GM13977 (cell line): ENCODE measurements at regions not wholly inside any gene's neighbourhood (a gene's known extent, or its start where the extent isn't known, plus 50 kb on each side); places are given as distances from the start of the nearest gene placed in this dataset.

Experiments
- DNase-seq: peaks from one replicate; pipeline ENCODE4 v3.0.0; 2012; ENCODE audit warnings: low spot score
- CTCF ChIP-seq: IDR thresholded peaks from 2 replicates; pipeline ENCODE4 v1.5.1; 2012; ENCODE audit warnings: mild to moderate bottlenecking, control low read depth; ENCODE audit not compliant: insufficient read depth; ENCODE audit errors: extremely low read depth, missing control alignments
- in situ Hi-C: fragments of 300-500 bp; cut with MboI; formaldehyde crosslinking; loops from one replicate; pipeline ENCODE4 v1.12.0; 2022; ENCODE audit warnings: low sequenced_read_pairs, low pct_unique_long_range_greater_than_20kb, mixed read lengths, inconsistent platforms; ENCODE audit not compliant: unreplicated experiment

- TF ChIP-seq CTCF, result no peak
- in situ Hi-C loops, result no loop called here
- DNase-seq, result no peak
Observed at GRCh38 chr9:79403495-79403894, 168.3 kb upstream of the TLE4 start.

DNA sequence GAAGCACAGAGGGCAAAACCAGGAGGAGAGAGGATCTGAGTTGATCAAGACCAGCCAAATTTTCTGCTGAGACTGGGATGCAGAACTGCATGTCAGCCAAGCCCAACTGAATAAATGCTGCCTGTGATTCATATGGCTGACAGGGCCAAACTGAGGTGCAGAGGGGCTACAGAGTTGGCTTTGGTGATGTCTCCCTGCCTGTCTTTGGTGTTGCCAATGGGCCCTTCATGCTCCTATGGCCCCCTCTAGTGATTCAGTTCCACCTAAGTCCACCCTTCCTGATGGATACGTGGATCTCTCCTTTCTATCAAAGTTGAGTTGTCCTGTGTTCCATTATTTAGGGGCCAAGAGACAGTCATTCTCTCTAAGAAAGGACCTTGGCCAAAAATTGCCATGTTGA lies 163.6 kb upstream of the TLE4 start:
- in situ Hi-C loops, result no loop called here
- DNase-seq, result no peak
- TF ChIP-seq CTCF, result no peak

DNA sequence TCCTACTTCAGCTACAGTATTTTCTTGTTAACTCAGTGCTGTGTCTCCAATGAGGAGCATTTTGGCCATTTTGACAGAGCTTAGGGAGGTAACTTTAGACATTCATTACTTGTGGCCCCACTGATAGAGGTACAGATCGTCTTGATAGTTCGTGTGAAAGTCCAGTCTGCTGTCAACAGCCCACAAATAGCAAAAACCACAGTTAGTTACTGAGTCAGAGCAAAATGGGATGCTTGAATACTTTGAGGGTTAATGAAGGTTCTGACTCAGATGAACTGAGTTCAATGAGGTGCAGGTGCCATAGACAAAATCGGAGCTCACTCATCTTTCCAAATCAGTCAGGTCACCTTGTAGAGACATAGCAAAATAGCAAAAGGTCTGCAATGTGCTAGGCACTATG lies 163.1 kb upstream of the TLE4 start:
- no peak for DNase-seq
- in situ Hi-C loops, result no loop called here
- no peak for TF ChIP-seq CTCF

- in situ Hi-C loops, result no loop called here
- no peak for TF ChIP-seq CTCF
- no peak for DNase-seq
Observed at GRCh38 chr9:79409182-79409823, 162.5 kb upstream of the TLE4 start.

GRCh38 chr9:79425840-79426239 lies 145.9 kb upstream of the TLE4 start:
- in situ Hi-C loops, result no loop called here

GRCh38 chr9:79428422-79428821 lies 143.3 kb upstream of the TLE4 start:
- in situ Hi-C loops, result no loop called here
- no peak for DNase-seq
- TF ChIP-seq CTCF, result no peak

More at GRCh38 chr9:79425840-79426239, 145.9 kb upstream of the TLE4 start:
- no peak for TF ChIP-seq CTCF
- no peak for DNase-seq
